GM19238 (cell line): ENCODE measurements at regions not wholly inside any gene's neighbourhood (a gene's known extent, or its start where the extent isn't known, plus 50 kb on each side); places are given as distances from the start of the nearest gene placed in this dataset.
"Not testable (repeated sequence)": the region's sequence is repeated elsewhere in the genome, so short reads cannot be mapped to it uniquely, and the experiment has no call there.

Experiments used
- DNase-seq: peaks from one replicate; pipeline ENCODE4 v3.0.0; 2011; ENCODE audit warnings: low spot score; ENCODE audit not compliant: insufficient read length

DNA sequence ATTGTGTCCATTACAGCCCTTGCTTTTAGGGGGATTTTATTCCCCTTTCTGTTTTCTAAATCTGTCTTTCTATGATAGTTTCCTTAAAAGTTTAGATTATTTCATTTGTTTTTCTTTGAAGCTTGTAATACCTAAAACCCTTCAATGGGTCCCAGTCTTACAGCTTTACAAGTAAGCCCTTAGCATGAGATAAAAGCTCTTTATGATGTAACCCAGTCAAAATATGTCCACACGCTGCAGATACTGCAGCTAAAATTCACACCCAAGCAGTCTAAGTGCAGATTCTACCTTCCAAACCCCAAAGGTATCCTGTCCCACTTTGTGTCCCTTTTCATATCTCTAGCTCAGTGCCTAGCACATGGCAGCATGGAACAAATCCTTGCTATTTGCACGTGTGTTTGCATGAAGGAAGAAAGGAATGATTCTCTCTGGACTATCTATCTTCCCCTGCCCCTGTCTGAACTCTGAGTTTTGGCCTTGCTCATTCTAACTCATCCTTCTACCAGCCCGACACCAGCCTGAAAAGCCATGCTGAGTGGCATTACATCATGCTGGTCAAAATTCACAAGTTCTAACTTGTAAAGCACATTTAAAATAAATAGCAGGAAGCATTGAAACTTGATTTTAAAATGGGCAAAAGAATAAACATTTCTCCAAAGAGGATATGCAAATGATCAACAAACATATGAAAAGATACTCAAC is 623.2 kb downstream of the IRS1 start:
- DNase-seq: no peak

DNA sequence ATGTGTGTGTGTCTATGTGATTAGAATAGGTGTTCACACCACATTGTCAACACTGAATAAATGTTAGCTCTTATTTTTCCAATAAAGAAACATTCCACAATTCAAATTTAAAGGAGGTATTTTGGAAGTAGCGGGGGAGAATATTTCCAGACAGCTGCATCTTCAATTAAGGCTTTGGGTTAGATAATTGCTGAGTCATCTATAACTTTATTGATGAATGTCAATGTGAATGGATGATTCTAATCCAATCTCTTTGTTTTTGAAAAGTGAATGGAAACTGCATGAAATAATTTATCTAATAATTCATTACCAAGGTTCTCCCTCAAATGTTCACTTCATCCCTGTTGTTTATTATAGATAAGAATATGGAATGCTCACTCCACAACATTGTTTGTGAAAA is 625.2 kb downstream of the IRS1 start:
- DNase-seq: no peak

DNA sequence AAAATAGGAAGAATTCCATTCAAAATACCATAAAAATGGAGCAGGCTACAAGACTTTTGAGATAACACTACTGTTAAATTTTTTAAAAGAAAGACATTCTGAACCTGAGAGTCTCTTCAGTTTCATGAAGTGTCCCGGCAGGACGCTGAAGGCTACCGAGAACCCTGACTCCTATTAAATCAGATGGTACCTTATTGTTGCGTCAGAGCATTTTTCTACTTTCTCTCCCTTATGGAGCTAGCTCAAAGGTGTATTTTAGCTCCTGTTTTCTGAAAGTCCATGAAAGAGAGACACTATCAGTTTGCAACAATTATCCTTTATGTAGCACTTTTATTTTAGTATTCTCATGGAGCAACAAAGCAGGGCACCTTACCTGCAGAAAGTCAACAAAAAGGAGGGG is 626.7 kb downstream of the IRS1 start:
- DNase-seq: no peak

DNA sequence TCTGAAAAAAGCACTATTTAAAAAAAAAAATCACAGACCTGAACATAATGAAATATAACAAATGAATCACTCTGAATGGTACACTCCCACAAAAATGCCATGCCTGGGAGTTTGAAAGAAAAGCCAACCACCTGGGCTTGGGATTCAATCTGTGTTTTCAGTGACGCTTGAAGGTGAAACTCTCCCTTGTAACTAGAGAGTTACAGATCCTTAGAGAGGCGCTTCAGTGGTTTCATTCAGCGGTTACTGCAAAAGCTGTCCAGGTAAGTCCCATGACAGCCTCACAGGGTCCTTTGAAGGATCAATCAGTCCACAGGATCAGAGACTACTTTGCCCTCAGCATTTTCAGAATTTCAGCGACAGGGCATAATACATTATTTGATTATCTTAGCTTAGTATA is 627.3 kb downstream of the IRS1 start:
- no peak for DNase-seq

DNA sequence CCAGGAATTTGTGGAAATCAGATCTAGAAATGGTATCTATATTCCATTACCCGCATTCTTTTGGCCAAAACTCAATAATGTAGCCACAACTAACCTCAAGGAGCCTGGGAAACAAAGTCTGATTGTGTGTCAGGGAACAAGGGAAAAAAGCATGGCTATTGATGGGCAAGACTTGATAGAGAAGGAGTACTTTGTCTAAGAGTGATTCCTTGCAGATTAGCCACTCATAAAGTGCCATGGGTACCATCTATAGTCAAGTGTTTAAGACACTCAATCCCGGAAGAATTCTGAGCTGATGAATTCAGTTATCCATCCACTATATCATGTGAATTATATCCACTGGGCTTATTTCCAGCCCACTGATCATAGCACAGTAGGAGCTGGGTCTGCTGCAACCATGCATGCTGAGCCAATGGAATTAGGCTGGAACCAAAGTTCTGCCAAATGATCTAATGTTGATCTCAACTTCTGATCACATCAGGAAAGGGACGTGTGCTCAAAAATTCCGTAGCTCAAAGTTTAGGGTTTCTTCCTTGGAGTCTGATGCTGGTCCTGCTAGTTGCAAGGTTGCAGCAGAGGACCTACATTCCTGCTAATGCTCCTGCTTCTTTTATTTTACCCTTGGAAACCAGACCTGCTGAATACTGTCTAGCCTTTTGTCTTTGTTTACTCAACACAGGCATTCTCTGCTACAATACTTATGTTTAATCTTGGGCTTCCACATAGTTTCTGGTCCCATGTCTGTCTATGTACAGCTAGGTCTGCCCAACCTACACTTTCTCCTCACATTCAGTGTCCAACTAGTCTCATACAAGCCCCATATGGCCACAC is 629.7 kb downstream of the IRS1 start:
- DNase-seq: no peak

DNA sequence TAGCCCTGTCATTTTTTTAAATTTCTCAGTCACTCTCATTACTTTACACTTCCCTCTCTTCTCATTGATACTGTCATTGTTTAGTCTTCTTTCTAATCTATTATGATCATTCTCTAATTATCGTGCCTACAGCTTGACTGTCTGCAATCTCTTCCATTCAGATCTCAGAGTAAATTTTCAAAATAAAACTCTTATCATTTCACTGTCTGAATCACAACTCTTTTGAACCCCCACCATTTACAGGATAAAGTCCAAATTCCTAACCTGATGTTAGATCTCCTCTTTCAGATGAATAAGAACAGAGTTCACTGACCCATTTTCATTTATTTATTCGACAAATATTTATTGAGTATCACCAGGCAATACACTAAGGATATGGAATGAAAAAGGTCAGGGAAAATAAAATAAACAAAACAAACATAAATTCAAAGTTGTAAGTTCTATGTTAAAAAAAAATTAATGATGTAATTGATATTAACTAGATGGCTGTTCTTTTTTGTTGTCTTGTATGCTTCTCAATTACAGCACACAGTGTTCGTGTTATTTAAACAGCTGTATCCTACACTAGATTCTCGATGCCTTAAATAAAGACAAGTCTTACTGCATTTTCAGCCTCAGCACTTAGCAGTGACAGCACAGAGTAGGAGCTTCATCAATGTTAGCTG is 631.0 kb downstream of the IRS1 start:
- DNase-seq: no peak

DNA sequence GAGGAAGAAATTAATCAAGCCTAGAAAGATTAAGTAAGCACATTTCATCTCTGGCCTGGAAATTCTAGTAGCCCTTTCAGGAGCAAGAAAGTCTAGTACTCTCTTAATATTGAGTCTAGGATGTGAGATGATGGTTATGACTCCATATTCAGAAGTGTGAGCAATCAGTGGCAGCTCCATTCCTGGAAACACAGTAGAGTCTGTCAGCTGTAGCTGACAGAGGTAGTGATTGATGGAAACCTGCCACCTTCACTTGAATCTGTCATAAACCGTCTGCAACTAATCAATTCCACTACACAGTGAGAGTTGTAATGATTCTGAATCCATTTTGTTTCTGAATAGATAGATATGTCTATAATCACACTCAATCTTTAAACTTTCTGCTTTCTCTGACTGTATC is 635.1 kb downstream of the IRS1 start:
- no peak for DNase-seq

DNA sequence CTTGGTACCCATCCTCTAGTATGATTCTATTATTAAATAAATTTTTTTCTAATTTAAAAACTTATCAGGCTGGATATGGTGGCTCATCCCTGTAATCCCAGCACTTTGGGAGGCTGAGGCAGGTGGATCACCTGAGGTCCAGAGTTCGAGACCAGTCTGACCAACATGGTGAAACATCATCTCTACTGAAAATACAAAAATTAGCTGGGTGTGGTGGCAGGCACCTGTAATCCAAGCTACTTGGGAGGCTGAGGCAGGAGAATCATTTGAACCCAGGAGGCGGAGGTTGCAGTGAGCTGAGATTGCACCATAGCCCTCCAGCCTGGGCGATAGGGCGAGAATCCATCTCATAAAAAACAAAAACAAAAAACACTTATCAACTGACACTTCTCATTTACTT is 639.0 kb downstream of the IRS1 start:
- not testable (repeated sequence) for DNase-seq

DNA sequence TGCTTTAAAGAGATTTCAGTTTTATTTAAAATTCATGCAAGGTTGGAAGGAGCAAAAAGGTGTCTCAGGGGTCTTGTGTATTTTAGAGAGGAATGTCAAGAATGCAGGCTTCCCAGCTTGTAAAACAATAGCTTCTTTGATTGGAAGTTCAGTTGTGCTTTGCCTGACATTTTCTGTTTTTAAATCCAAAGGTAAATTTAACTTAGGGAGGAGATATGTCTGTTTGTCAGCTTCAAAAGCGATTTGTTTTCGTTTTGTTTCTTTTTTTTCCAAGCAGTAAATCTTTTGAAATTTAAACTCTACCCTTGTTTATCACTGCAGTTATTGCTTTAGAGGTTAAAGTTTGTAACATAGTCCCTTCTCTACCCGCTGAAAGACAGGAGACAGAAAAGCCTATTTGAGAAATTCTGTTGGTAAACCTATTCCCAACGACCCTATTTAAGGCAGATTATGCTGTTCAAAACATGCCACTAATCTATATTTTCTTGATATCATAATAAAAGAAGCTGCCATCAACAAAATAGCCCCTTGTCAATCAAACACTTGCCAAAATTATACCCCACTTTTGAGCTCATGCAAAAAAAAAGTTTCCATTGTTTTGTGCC is 639.6 kb downstream of the IRS1 start:
- DNase-seq: no peak

DNA sequence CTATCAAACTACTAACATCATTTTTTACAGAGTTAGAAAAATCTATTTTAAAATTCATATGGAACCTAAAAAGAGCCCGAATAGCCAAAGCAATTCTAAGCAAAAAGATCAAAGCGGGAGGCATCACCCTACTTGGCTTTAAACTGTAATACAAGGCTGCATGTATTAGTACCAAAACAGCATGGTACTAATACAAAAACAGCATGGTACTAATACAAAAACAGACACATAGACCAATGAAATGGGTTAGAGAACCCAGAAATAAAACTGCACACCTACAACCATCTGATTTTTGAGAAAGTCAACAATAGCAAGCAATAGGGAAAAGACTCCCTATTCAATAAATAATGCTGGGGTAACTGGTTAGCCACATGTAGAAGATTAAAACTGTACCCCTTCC is 640.7 kb downstream of the IRS1 start:
- no peak for DNase-seq

DNA sequence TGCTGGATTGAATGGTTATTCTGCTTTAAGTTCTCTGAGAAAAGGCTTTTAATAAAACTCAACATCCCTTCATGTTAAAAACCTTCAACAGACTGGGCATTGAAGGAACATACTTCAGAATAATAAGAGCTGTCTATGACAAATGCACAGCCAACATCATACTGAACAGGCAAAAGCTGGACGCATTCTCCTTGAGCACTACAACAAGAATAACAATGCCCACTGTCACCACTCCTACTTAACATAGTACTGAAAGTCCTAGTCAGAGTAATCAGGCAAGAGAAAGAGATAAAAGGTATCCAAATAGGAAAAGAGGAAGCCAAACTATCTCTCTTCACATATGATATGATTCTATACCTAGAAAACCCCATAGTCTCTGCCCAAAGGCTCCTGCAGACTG is 641.4 kb downstream of the IRS1 start:
- no peak for DNase-seq

DNA sequence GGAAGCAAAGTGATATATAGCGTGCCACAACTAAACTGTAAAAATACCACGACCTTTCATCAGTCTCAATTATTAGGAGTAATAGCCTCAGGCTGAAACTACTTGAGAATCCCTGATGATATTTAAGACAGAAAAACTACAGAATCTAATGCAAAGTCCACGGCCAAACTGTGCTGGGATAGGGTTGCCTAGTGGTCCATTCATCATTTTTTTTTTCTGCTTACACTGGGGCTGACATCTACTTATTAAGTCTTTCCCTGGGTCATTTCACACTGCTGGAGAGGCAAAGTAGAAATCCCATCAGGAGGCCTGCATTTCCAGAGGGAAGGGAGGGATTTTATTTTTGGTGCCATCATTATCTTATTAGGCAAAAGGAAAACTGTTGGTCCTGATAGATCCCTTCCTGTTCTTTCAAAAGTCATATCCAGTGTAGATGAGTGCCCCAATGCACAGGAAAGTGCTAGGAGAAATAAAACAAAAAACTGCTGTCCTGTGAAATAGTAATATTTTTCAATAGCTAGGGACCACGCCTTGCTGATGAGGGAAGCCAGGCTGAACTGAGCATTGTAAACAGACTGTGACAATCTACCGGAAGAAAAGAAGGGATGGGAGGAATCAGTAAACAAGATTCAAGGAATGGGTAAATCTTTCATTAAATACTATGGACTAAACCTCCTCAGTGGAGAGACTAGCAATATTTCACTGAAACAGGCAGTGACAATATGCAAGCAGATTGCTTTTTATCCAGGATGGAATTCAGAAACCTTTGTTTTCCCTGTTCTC is 644.3 kb downstream of the IRS1 start:
- no peak for DNase-seq

DNA sequence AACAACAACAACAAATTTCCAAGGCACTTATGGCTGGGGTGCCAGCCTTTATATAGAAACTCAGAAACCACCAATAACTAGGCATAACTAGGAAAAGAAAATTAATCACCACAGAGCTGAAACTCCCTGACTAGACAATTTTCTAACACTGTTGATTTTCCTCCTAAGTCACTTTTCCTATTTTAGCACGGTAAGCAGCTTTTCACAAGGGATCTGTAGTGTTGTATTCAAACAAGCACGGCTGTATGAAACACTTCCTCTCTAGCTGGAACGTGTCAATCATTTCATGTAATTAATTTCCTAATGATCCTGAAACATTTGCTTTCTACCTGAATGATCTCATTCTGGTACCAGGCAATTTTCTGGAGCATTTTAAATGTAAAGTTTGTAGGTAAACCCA is 645.0 kb downstream of the IRS1 start:
- DNase-seq: no peak

DNA sequence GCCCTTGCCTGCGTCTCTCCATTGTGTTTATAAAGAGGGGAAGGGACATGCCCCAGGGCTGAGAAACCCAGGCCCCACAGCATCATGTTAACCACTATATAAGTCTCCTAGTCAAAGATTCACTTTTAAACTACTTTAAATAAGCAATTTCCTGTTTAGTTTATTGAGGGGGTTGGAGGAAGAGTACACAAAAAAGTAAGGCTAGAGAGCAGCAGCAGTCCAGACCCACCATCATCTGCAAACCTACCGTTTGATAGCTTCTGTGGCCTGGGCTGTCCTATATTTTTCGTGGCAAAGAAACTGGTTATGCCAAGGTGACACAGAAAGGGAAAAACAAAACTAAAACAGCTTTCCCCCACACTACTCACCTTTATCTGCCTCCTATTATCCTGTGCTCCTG is 646.1 kb downstream of the IRS1 start:
- no peak for DNase-seq

DNA sequence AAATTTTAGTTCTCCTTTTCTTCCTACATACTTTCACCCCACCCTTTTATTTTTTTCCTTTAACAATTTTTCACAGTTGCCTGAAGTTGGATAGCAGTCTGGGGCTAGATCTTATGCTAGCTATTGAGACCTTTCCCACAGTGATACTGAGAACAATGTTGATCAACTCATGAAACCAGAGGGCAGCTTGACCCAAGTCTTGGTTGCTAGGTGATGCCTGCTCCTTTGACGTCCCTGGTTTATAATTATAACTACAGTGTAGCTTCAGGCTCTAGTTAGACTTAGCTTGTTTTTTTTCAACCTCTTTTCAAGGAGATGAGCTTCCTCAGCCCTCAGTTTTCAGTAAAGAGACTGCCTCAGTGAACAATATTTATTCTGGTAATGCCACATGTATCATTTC is 648.5 kb downstream of the IRS1 start:
- no peak for DNase-seq

DNA sequence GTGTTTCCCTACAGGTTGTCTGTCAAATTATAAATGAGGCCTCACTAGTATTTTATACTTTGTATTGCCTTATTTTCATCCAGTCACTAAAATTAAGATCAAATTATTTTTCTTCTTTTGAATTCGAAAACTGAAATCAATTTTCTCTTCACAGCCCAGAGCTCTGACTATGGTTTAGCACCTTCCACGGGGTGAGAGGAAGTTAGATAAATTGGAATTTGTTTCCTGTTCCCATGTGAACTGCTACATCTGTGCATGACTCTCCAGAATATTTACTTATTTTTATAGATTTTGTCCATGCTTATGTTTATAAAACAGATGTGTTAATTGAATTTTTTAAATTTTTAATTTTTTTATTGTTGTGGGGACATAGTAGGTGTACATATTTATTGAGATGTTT is 656.5 kb downstream of the IRS1 start:
- DNase-seq: no peak

DNA sequence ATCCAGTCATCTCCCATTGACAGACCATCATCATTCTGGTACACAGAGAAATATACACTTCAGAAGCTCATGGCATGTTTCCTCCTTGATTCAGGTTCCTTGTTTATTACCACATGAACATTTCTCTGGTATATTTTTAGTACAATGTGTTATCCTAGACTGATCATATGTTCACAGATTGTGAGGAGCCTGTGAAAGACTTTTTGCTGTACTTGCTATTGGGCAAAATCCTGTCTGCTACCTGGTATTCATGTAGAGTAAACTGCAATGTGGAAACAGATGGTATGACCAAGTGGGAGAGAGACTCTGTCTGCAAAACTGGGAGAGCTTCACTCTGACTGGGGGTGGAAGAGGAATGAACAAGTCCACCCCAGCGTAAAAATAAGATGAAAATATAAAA is 657.2 kb downstream of the IRS1 start:
- DNase-seq: no peak

DNA sequence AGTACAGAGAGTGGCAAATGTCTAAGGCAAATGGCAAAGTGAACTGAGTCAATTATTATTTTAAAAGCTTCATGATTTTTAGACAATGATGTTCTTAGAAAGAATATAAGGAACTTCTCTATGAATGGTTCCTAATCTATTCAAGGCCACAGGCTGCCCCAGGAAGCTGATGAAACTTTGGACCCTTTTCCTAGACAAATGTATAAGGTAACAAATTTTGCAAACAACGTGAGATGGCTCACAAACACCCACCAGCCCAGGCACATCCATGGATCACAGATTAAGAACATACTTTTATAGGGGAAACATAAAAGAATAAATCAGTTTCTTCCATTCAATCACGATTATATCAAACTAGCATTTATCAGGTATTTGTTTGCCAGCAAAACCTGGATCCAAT is 659.0 kb downstream of the IRS1 start:
- no peak for DNase-seq

DNA sequence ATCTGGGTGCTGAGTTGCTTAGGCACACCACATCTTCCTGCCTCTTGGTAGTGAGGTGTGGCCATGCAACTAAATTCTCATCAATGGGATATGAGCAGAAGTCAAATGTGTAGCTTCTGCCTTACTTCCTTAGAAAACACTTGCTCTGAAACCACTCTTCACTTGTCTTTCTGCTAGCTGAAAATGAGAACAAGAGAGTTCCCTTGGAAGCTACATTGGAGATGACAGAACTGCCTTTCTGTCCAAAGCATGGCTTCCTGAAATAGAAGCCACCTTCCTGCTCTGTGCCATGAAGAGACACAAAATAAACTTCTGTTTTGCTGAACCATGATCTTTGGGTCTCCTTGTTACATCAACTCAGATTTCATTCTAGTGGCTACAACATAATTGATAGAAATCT is 659.9 kb downstream of the IRS1 start:
- no peak for DNase-seq

DNA sequence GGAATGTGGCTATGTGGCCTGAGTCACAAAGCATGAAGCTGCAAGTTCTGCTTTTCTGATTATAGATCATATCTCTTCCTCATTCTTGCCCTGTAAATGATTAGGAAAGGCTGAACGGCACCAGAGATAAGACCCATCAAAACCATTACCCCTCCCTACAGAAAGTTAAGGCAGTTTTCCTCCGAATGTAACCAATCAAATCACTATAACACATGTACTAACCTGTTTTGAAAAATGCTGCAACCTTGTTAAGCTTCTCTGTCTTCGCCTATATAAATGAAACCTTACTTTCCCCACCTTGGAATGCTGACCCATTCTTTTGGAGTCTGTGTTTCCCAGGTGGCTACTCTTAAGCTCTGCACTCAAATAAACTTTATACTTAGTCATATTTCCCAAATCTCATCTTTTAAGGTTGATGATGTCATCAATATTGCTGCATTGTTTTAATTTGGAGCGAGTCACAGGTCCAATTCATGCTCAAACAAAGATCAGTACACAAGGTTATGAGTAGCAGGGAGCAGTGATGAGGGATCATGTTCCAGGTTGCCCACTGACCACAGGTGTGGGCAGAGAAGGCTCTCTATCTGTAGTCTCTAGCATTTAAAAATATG is 662.3 kb downstream of the IRS1 start:
- no peak for DNase-seq

DNA sequence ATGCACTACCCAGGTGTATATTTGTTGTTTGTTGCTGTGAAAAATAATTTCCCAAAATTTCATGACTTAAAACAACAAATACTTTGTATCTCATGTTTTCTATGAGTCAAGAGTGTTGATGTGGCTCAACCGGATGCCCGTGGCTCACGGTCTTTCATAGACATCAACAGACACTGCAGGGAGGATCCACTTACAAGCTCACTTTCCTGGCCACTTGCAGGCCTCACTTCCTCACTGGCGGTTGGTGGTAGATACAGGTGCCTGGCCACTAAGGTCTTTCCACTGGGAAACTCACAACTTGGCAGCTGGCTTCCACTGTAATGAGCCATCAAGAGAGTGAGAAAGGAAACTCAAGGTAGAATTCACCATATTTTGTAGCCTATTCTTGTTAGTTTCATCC is 662.9 kb downstream of the IRS1 start:
- no peak for DNase-seq
